GM19240 (cell line): ENCODE measurements at regions not wholly inside any gene's neighbourhood (a gene's known extent, or its start where the extent isn't known, plus 50 kb on each side); places are given as distances from the start of the nearest gene placed in this dataset.

Experiments used
- DNase-seq: peaks from one replicate; pipeline ENCODE4 v3.0.0; 2011; ENCODE audit warnings: low spot score; ENCODE audit not compliant: insufficient read length

- no peak for DNase-seq
These were observed 85.2 kb upstream of the CNR1 start for GRCh38 chr6:88251301-88251700.

- no peak for DNase-seq
These were observed 82.7 kb upstream of the CNR1 start for GRCh38 chr6:88248709-88249321.

GRCh38 chr6:88246654-88247053 lies 80.5 kb upstream of the CNR1 start:
- DNase-seq, result no peak

GRCh38 chr6:88244721-88245120 lies 78.6 kb upstream of the CNR1 start:
- no peak for DNase-seq

- DNase-seq, result no peak
These were observed 72.8 kb upstream of the CNR1 start for GRCh38 chr6:88238901-88239300.

GRCh38 chr6:88238065-88238464 lies 71.9 kb upstream of the CNR1 start:
- DNase-seq, result peak; percentile 47

GRCh38 chr6:88236612-88237360 lies 70.6 kb upstream of the CNR1 start:
- DNase-seq, result no peak

GRCh38 chr6:88232753-88233152 lies 66.6 kb upstream of the CNR1 start:
- no peak for DNase-seq

GRCh38 chr6:88223298-88223697 lies 57.2 kb upstream of the CNR1 start:
- DNase-seq, result no peak

- DNase-seq, result no peak
These were observed 54.3 kb upstream of the CNR1 start for GRCh38 chr6:88220493-88220892.

GRCh38 chr6:88216182-88216581 lies 50.0 kb upstream of the CNR1 start:
- DNase-seq, result no peak
